Esophagus muscularis mucosa (tissue), 4 donors: ENCODE measurements at regions not wholly inside any gene's neighbourhood (a gene's known extent, or its start where the extent isn't known, plus 50 kb on each side); places are given as distances from the start of the nearest gene placed in this dataset.

ENCODE experiments used
- DNase-seq: peaks from one replicate; pipeline ENCODE4 v3.0.0-alpha.2; 2017; ENCODE audit errors: extremely low spot score
- H3K27ac ChIP-seq, 4 donors: fragments of 200-600 bp; sonication (generic); replicated peaks in 1 of 4; 1 replicate in 3 of 4; 2 replicates in 1 of 4; pipeline ENCODE4 v1.5.1; 2016 to 2019; ENCODE audit warnings: mild to moderate bottlenecking in 1 of 4
- H3K27me3 ChIP-seq, 4 donors: fragments of 200-600 bp; sonication (generic); one replicate each; pipeline versions ENCODE4 v1.5.1 to v1.6.0; 2016 to 2019
- H3K36me3 ChIP-seq, 4 donors: fragments of 200-600 bp; sonication (generic); one replicate each; pipeline ENCODE4 v1.5.1; 2016 to 2019
- H3K4me1 ChIP-seq, 4 donors: fragments of 200-600 bp; sonication (generic); one replicate each; pipeline ENCODE4 v1.5.1; 2016 to 2019
- H3K4me3 ChIP-seq, 4 donors: fragments of 200-600 bp; sonication (generic); 1 replicate in 2 of 4; 2 replicates in 2 of 4; pipeline ENCODE4 v1.5.1; 2016 to 2019; ENCODE audit warnings: mild to moderate bottlenecking in 4 of 4, moderate library complexity in 1 of 4
- H3K9me3 ChIP-seq, 4 donors: fragments of 200-600 bp; sonication (generic); 1 replicate in 3 of 4; 2 replicates in 1 of 4; pipeline ENCODE4 v1.5.1; 2016 to 2019
- CTCF ChIP-seq, 3 experiments: fragments of 200-600 bp in 2 of 3; fragments of 450-650 bp in 1 of 3; sonication (generic) in 2 of 3; IDR thresholded peaks; one replicate each; pipeline ENCODE4 v1.5.1; 2017 to 2019; ENCODE audit warnings: antibody characterized with exemption in 3 of 3, mild to moderate bottlenecking in 2 of 3, moderate library complexity in 1 of 3
- EP300 ChIP-seq: sonication (generic); formaldehyde crosslinking; IDR thresholded peaks from one replicate; pipeline ENCODE4 v1.6.1; 2017; ENCODE audit warnings: antibody characterized with exemption
- POLR2A ChIP-seq: fragments of 450-650 bp; IDR thresholded peaks from one replicate; pipeline ENCODE4 v1.6.1; 2017; ENCODE audit warnings: antibody characterized with exemption, moderate library complexity, mild to moderate bottlenecking, low read depth
- POLR2AphosphoS5 ChIP-seq, 2 donors: sonication (generic); formaldehyde crosslinking; IDR thresholded peaks; one replicate each; pipeline ENCODE4 v1.6.1; 2017; ENCODE audit warnings: antibody characterized with exemption in 2 of 2
- WGBS: methylation state at CpG from one replicate; pipeline ENCODE4 v1.1.5; 2018; 5-methylcytosine and 5-hydroxymethylcytosine counted together
- intact Hi-C: fragments of 100-400 bp; cut with DNase I; formaldehyde crosslinking; loops from one replicate; pipeline ENCODE4 v1.15.1; 2023

- TF ChIP-seq CTCF (IDR thresholded peaks at IDR 0.05), result no peak
- no peak for TF ChIP-seq EP300
- no peak for TF ChIP-seq POLR2A
- TF ChIP-seq POLR2AphosphoS5 (IDR thresholded peaks at IDR 0.05), result no peak
These were observed 351.7 kb downstream of the DIRAS2 start for GRCh38 chr9:90290716-90291485.

GRCh38 chr9:90296539-90296938, 346.1 kb downstream of the DIRAS2 start:
- intact Hi-C loops, result no loop called here
- WGBS, result 22% methylated on average over 6 of the region's 6 CpGs
- peaks cover 0 to 42% (median 2%) of the 10 kb centered on the region in 4 donors for H3K27me3 ChIP-seq
- no peak for TF ChIP-seq EP300
- TF ChIP-seq CTCF (IDR thresholded peaks at IDR 0.05), result no peak
- TF ChIP-seq POLR2AphosphoS5 (IDR thresholded peaks at IDR 0.05), result no peak
- TF ChIP-seq POLR2A, result no peak
- peaks cover 0 to 5% (median 0%) of the 10 kb centered on the region in 4 donors for H3K4me1 ChIP-seq
- no peak overlapping the region for H3K27ac ChIP-seq
- DNase-seq, result no peak
- no peaks in the 10 kb centered on the region for H3K36me3 ChIP-seq
- no peak overlapping the region for H3K4me3 ChIP-seq
- H3K9me3 ChIP-seq, result no peaks in the 10 kb centered on the region

More at GRCh38 chr9:90290716-90291485, 351.7 kb downstream of the DIRAS2 start:
- intact Hi-C loops, result no loop called here
- Histone ChIP-seq H3K36me3 (no peaks in the 10 kb centered on the region), H3K9me3 (no peaks in the 10 kb centered on the region), H3K4me3 (no peak overlapping the region), H3K4me1 (no peaks in the 10 kb centered on the region), H3K27me3 (peaks cover 0 to 35% (median 2%) of the 10 kb centered on the region in 4 donors), H3K27ac (no peak overlapping the region)
- DNase-seq, result no peak
- 75% methylated on average over 5 of the region's 5 CpGs for WGBS

- H3K4me3 ChIP-seq, result no peak overlapping the region
- no peaks in the 10 kb centered on the region for H3K36me3 ChIP-seq
- TF ChIP-seq CTCF (IDR thresholded peaks at IDR 0.05), result no peak
- TF ChIP-seq EP300, result no peak
- no peak for TF ChIP-seq POLR2AphosphoS5 (IDR thresholded peaks at IDR 0.05)
- TF ChIP-seq POLR2A, result no peak
- no peak for DNase-seq
- no peaks in the 10 kb centered on the region for H3K9me3 ChIP-seq
- H3K27me3 ChIP-seq, result peaks cover 0 to 39% (median 2%) of the 10 kb centered on the region in 4 donors
- intact Hi-C loops, result no loop called here
- peaks cover 0 to 5% (median 0%) of the 10 kb centered on the region in 4 donors for H3K4me1 ChIP-seq
- 84% methylated on average over 5 of the region's 5 CpGs for WGBS
- H3K27ac ChIP-seq, result no peak overlapping the region
These were observed 342.7 kb downstream of the DIRAS2 start for GRCh38 chr9:90299968-90300367.

- 46% methylated on average over 3 of the region's 3 CpGs for WGBS
- no peak for DNase-seq
These were observed 341.9 kb downstream of the DIRAS2 start for GRCh38 chr9:90300611-90301276.

More at GRCh38 chr9:90300611-90301276, 341.9 kb downstream of the DIRAS2 start:
- intact Hi-C loops, result no loop called here
- TF ChIP-seq EP300, result no peak
- TF ChIP-seq POLR2A, result no peak
- no peak for TF ChIP-seq CTCF (IDR thresholded peaks at IDR 0.05)
- TF ChIP-seq POLR2AphosphoS5 (IDR thresholded peaks at IDR 0.05), result no peak
- H3K4me3 ChIP-seq, result no peak overlapping the region
- peaks cover 0 to 37% (median 0%) of the 10 kb centered on the region in 4 donors for H3K27me3 ChIP-seq
- no peak overlapping the region for H3K27ac ChIP-seq
- H3K4me1 ChIP-seq, result peaks cover 0 to 5% (median 0%) of the 10 kb centered on the region in 4 donors
- no peaks in the 10 kb centered on the region for H3K36me3 ChIP-seq
- no peaks in the 10 kb centered on the region for H3K9me3 ChIP-seq
